ENCODE measurements at regions not wholly inside any gene's neighbourhood (a gene's known extent, or its start where the extent isn't known, plus 50 kb on each side); places are given as distances from the start of the nearest gene placed in this dataset.

DNA sequence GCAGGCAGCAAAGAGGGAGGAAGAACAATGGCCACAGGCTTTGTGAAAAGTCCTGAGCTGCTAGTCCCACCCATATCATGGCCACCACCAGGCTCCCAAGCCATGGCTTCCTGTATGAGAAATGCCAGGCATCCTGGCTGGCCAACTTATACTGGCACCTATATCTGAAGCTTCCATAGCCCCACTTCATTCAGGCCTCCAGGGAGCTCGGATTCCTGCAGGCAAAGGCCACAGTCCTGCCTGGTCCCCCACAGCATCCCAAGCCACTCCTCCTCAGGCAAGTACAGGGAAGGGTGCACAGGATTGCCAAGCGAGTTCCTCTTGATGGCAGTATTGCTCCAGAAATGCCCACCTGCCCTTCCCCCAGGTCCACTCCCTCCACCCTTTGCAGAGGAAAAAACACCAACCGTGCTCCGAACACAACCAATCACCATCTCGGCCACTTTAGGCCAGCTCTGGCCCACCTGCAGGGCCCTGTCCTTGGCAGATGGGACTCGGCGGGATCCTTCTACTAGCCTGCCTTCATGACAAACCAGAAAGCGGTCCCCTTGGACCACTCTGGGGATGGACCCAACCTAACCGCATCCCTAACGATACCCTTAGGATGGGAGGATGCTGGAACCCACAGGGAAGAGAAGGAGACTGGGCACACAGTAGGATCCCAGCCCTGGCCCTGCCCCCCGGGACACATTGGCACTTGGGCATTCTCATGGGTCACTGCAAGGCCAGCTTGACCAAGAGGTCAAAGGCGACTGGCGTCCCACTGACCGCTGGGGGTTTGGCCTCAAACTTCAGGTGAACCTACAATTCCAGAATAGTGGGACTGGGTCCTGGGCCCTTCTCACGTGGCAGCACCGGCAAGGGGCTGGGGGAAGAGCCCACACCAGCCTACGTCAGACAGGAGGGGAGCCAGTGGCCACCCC, 220.4 kb upstream of the AGTR2 start:
- H3K9me3 Mint-ChIP-seq: no peaks in the 10 kb centered on the region
- CTCF ChIA-PET: interaction anchor here (1.6 kb wide), 1 partner anchor 10 kb away, joined by 4 read pairs; no protein-coding TSS in a partner anchor
- H3K27ac Mint-ChIP-seq: no peak overlapping the region
- H3K36me3 Mint-ChIP-seq: peaks cover 6% of the 10 kb centered on the region; the same call in 1 of the 2 replicates
- H3K4me1 Mint-ChIP-seq: peaks cover 14% of the 10 kb centered on the region
- H3K27me3 Mint-ChIP-seq (ENCODE audit: low read depth): no peaks in the 10 kb centered on the region
- ATAC-seq (peak; percentile 67), DNase-seq (ENCODE audit: low spot score) (peak; percentile 40)
- TF ChIP-seq, protein P1, sequence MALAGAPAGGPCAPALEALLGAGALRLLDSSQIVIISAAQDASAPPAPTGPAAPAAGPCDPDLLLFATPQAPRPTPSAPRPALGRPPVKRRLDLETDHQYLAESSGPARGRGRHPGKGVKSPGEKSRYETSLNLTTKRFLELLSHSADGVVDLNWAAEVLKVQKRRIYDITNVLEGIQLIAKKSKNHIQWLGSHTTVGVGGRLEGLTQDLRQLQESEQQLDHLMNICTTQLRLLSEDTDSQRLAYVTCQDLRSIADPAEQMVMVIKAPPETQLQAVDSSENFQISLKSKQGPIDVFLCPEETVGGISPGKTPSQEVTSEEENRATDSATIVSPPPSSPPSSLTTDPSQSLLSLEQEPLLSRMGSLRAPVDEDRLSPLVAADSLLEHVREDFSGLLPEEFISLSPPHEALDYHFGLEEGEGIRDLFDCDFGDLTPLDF (CRISPR knock-in tag; IDR thresholded peaks at IDR 0.05): no peak
- TF ChIP-seq EMX1 (CRISPR knock-in tag; IDR thresholded peaks at IDR 0.05) (no peak), ZNF121 (CRISPR knock-in tag; IDR thresholded peaks at IDR 0.05) (no peak), MLX (CRISPR knock-in tag; IDR thresholded peaks at IDR 0.05) (no peak), CBFB (CRISPR knock-in tag; IDR thresholded peaks at IDR 0.05; ENCODE audit: low read depth) (no peak), FOXP4 (CRISPR knock-in tag; IDR thresholded peaks at IDR 0.05) (no peak), HMGA2 (CRISPR knock-in tag; IDR thresholded peaks at IDR 0.05) (no peak)
- TF ChIP-seq, protein P2, sequence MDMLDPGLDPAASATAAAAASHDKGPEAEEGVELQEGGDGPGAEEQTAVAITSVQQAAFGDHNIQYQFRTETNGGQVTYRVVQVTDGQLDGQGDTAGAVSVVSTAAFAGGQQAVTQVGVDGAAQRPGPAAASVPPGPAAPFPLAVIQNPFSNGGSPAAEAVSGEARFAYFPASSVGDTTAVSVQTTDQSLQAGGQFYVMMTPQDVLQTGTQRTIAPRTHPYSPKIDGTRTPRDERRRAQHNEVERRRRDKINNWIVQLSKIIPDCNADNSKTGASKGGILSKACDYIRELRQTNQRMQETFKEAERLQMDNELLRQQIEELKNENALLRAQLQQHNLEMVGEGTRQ (CRISPR knock-in tag; IDR thresholded peaks at IDR 0.05): no peak
- TF ChIP-seq, protein P3, sequence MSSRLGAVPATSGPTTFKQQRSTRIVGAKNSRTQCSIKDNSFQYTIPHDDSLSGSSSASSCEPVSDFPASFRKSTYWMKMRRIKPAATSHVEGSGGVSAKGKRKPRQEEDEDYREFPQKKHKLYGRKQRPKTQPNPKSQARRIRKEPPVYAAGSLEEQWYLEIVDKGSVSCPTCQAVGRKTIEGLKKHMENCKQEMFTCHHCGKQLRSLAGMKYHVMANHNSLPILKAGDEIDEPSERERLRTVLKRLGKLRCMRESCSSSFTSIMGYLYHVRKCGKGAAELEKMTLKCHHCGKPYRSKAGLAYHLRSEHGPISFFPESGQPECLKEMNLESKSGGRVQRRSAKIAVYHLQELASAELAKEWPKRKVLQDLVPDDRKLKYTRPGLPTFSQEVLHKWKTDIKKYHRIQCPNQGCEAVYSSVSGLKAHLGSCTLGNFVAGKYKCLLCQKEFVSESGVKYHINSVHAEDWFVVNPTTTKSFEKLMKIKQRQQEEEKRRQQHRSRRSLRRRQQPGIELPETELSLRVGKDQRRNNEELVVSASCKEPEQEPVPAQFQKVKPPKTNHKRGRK (CRISPR knock-in tag; IDR thresholded peaks at IDR 0.05; ENCODE audit: borderline replicate concordance): no peak
- TF ChIP-seq, protein P4, sequence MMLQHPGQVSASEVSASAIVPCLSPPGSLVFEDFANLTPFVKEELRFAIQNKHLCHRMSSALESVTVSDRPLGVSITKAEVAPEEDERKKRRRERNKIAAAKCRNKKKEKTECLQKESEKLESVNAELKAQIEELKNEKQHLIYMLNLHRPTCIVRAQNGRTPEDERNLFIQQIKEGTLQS (CRISPR knock-in tag; conservative IDR thresholded peaks at IDR 0.05): no peak
- TF ChIP-seq, protein P5, sequence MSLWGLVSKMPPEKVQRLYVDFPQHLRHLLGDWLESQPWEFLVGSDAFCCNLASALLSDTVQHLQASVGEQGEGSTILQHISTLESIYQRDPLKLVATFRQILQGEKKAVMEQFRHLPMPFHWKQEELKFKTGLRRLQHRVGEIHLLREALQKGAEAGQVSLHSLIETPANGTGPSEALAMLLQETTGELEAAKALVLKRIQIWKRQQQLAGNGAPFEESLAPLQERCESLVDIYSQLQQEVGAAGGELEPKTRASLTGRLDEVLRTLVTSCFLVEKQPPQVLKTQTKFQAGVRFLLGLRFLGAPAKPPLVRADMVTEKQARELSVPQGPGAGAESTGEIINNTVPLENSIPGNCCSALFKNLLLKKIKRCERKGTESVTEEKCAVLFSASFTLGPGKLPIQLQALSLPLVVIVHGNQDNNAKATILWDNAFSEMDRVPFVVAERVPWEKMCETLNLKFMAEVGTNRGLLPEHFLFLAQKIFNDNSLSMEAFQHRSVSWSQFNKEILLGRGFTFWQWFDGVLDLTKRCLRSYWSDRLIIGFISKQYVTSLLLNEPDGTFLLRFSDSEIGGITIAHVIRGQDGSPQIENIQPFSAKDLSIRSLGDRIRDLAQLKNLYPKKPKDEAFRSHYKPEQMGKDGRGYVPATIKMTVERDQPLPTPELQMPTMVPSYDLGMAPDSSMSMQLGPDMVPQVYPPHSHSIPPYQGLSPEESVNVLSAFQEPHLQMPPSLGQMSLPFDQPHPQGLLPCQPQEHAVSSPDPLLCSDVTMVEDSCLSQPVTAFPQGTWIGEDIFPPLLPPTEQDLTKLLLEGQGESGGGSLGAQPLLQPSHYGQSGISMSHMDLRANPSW (CRISPR knock-in tag; conservative IDR thresholded peaks at IDR 0.05; ENCODE audit: low read depth): no peak
- H3K4me3 Mint-ChIP-seq: no peak overlapping the region
- POLR2A ChIA-PET: no interaction called here

DNA sequence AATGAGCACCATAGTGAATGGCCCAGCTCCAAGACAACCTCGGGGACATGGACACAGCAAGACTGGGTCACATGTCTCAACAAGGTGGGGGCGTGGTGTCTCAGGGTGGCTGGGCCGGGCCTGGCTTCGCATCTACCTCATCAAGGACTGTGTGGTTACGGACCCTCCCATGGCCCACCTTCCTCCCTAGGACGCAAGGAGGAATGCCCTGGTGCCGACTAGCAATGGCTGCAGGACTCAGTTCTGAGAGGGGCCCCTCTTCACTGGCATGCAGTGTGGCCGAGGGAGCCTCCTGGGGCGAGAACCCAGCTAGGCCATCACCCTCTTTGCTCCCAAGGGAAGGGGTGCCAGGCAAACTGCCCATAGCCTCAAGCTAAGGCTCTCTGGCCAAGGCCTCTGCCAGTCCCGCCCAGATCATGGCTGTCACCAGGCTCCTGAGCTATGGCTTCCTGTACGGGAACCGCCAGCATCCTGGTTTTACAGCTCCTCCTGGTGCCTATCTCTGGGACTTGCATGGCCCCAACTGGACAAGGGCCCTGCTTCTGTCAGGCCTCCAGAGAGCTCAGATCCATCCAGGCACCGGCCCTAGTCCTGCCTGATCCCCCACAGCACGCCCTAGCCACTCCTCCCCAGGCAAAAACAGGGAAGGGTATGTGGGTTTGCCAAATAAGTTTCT, 218.0 kb upstream of the AGTR2 start:
- ChIA-PET CTCF (interaction anchor here (1.1 kb wide), 2 partner anchors 11 to 16 kb away, joined by 3 to 4 read pairs; no protein-coding TSS in a partner anchor), POLR2A (no interaction called here)
- Mint-ChIP-seq H3K27me3 (ENCODE audit: low read depth) (no peaks in the 10 kb centered on the region), H3K9me3 (no peaks in the 10 kb centered on the region), H3K36me3 (peaks cover 4% of the 10 kb centered on the region; the same call in 1 of the 2 replicates), H3K27ac (no peak overlapping the region), H3K4me3 (no peak overlapping the region), H3K4me1 (peaks cover 16% of the 10 kb centered on the region)
- peak; percentile 64 for ATAC-seq
- DNase-seq (ENCODE audit: low spot score): no peak
- TF ChIP-seq CTCF (IDR thresholded peaks at IDR 0.05) (no peak), SP1 (CRISPR knock-in tag; conservative IDR thresholded peaks at IDR 0.05) (no peak), CREB1 (CRISPR knock-in tag; IDR thresholded peaks at IDR 0.05) (no peak), ERG (CRISPR knock-in tag; IDR thresholded peaks at IDR 0.05) (no peak), GTF2I (CRISPR knock-in tag; conservative IDR thresholded peaks at IDR 0.05) (no peak), ZNF416 (CRISPR knock-in tag; IDR thresholded peaks at IDR 0.05) (no peak)

All from WTC11 (cell line).